ENCODE measurements at regions not wholly inside any gene's neighbourhood (a gene's known extent, or its start where the extent isn't known, plus 50 kb on each side); places are given as distances from the start of the nearest gene placed in this dataset.

GRCh38 chr2:125543968-125544514, 1111.9 kb upstream of the GYPC start:
- Histone ChIP-seq H3K4me1 (no peaks in the 10 kb centered on the region), H3K27ac (no peak overlapping the region), H3K27me3 (ENCODE audit: low read depth) (no peaks in the 10 kb centered on the region), H3K36me3 (no peaks in the 10 kb centered on the region), H3K4me3 (no peak overlapping the region), H3K9me3 (no peaks in the 10 kb centered on the region)
- intact Hi-C loops (cut with DNase I): no loop called here
- no peak for ATAC-seq
- no peak for DNase-seq
- TF ChIP-seq CTCF (IDR thresholded peaks at IDR 0.05): no peak

- H3K36me3 ChIP-seq: no peaks in the 10 kb centered on the region
- TF ChIP-seq CTCF (IDR thresholded peaks at IDR 0.05): no peak
- no peaks in the 10 kb centered on the region for H3K4me1 ChIP-seq
- H3K27me3 ChIP-seq (ENCODE audit: low read depth): no peaks in the 10 kb centered on the region
- DNase-seq (no peak), ATAC-seq (no peak)
- H3K4me3 ChIP-seq: no peak overlapping the region
- intact Hi-C loops (cut with DNase I): no loop called here
- H3K27ac ChIP-seq: no peak overlapping the region
- H3K9me3 ChIP-seq: no peaks in the 10 kb centered on the region
Measured at GRCh38 chr2:125553768-125554167, 1102.2 kb upstream of the GYPC start.

- no peak for DNase-seq
- Histone ChIP-seq H3K4me1 (no peaks in the 10 kb centered on the region), H3K27ac (no peak overlapping the region), H3K9me3 (no peaks in the 10 kb centered on the region), H3K27me3 (ENCODE audit: low read depth) (no peaks in the 10 kb centered on the region), H3K36me3 (no peaks in the 10 kb centered on the region), H3K4me3 (no peak overlapping the region)
- no peak for TF ChIP-seq CTCF (IDR thresholded peaks at IDR 0.05)
- ATAC-seq: no peak
- intact Hi-C loops (cut with DNase I): no loop called here
Measured at GRCh38 chr2:125554956-125555355, 1101.0 kb upstream of the GYPC start.

- no peak for TF ChIP-seq CTCF (IDR thresholded peaks at IDR 0.05)
- intact Hi-C loops (cut with DNase I): no loop called here
- Histone ChIP-seq H3K27ac (no peak overlapping the region), H3K4me1 (no peaks in the 10 kb centered on the region), H3K9me3 (no peaks in the 10 kb centered on the region), H3K36me3 (no peaks in the 10 kb centered on the region), H3K4me3 (no peak overlapping the region), H3K27me3 (ENCODE audit: low read depth) (no peaks in the 10 kb centered on the region)
- ATAC-seq (no peak), DNase-seq (no peak)
Measured at GRCh38 chr2:125559186-125559585, 1096.8 kb upstream of the GYPC start.

GRCh38 chr2:125560855-125561254, 1095.1 kb upstream of the GYPC start:
- intact Hi-C loops (cut with DNase I): no loop called here
- no peaks in the 10 kb centered on the region for H3K4me1 ChIP-seq
- ATAC-seq (no peak), DNase-seq (no peak)
- no peaks in the 10 kb centered on the region for H3K36me3 ChIP-seq
- TF ChIP-seq CTCF (IDR thresholded peaks at IDR 0.05): no peak
- no peaks in the 10 kb centered on the region for H3K9me3 ChIP-seq
- H3K4me3 ChIP-seq: no peak overlapping the region
- no peaks in the 10 kb centered on the region for H3K27me3 ChIP-seq (ENCODE audit: low read depth)
- H3K27ac ChIP-seq: no peak overlapping the region

- H3K4me3 ChIP-seq: no peak overlapping the region
- ATAC-seq (no peak), DNase-seq (no peak)
- H3K9me3 ChIP-seq: no peaks in the 10 kb centered on the region
- H3K4me1 ChIP-seq: no peaks in the 10 kb centered on the region
- no peak for TF ChIP-seq CTCF (IDR thresholded peaks at IDR 0.05)
- intact Hi-C loops (cut with DNase I): no loop called here
- no peaks in the 10 kb centered on the region for H3K27me3 ChIP-seq (ENCODE audit: low read depth)
- H3K36me3 ChIP-seq: no peaks in the 10 kb centered on the region
- no peak overlapping the region for H3K27ac ChIP-seq
Measured at GRCh38 chr2:125561302-125561701, 1094.7 kb upstream of the GYPC start.
